ENCODE measurements at regions not wholly inside any gene's neighbourhood (a gene's known extent, or its start where the extent isn't known, plus 50 kb on each side); places are given as distances from the start of the nearest gene placed in this dataset.

- Histone ChIP-seq H3K27me3 (peaks cover 0 to 46% (median 5%) of the 10 kb centered on the region in 9 donors), H3K36me3 (no peaks in the 10 kb centered on the region), H3K4me1 (no peaks in the 10 kb centered on the region), H3K4me3 (no peak overlapping the region), H3K9me3 (no peaks in the 10 kb centered on the region), H3K27ac (no peak overlapping the region)
- intact Hi-C loops (cut with DNase I), result no loop called here
- no peak for TF ChIP-seq POLR2A (IDR thresholded peaks at IDR 0.05)
- 79 to 85% (median 80%) methylated on average over 13 of the region's 13 CpGs for WGBS, 4 donors
- DNase-seq (no peak), ATAC-seq (no peak)
Observed at GRCh38 chr19:28405346-28405742, 807.6 kb downstream of the UQCRFS1 start.

- H3K4me1 ChIP-seq, result no peaks in the 10 kb centered on the region
- ATAC-seq, result no peak
- no peak for TF ChIP-seq CTCF (IDR thresholded peaks at IDR 0.05)
- TF ChIP-seq POLR2A (IDR thresholded peaks at IDR 0.05), result no peak
- intact Hi-C loops (cut with DNase I), result no loop called here
- H3K4me3 ChIP-seq, result no peak overlapping the region
- H3K27ac ChIP-seq, result no peak overlapping the region
- 59 to 66% (median 61%) methylated on average over 4 of the region's 4 CpGs for WGBS, 4 donors
- H3K27me3 ChIP-seq, result peaks cover 0 to 46% (median 5%) of the 10 kb centered on the region in 9 donors
- H3K36me3 ChIP-seq, result no peaks in the 10 kb centered on the region
- no peaks in the 10 kb centered on the region for H3K9me3 ChIP-seq
- no peak for DNase-seq
Observed at GRCh38 chr19:28404472-28404871, 808.5 kb downstream of the UQCRFS1 start.

DNA sequence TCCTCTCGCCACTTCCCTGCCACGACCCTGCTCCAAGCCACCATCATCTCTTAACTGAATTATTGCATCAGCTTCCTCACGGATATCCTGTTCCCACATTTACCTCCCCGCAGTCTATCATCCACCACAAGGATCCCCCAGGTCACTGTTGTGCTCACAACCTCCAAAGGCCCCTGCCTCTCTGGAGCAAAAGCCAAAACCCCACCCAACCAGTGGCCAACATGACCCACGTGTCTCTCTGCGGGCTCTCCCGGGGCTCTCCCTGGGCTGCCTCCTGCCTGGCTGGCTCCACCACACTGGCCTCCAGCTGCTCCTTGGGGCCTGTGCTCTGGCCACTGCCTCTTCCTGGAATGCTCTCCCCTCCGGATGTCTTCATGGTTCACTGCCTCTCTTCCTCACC is 809.3 kb downstream of the UQCRFS1 start:
- Histone ChIP-seq H3K27me3 (peaks cover 0 to 46% (median 5%) of the 10 kb centered on the region in 9 donors), H3K36me3 (no peaks in the 10 kb centered on the region), H3K27ac (no peak overlapping the region), H3K4me1 (no peaks in the 10 kb centered on the region), H3K9me3 (no peaks in the 10 kb centered on the region), H3K4me3 (no peak overlapping the region)
- TF ChIP-seq CTCF (IDR thresholded peaks at IDR 0.05) (no peak), POLR2A (IDR thresholded peaks at IDR 0.05) (no peak)
- intact Hi-C loops (cut with DNase I), result no loop called here
- 55 to 68% (median 62%) methylated on average over 8 of the region's 8 CpGs for whole genome bisulfite sequencing, 4 donors
- DNase-seq (no peak), ATAC-seq (no peak)

GRCh38 chr19:28402701-28403290 is 810.2 kb downstream of the UQCRFS1 start:
- H3K4me1 ChIP-seq, result no peaks in the 10 kb centered on the region
- no peak overlapping the region for H3K27ac ChIP-seq
- no peak for TF ChIP-seq POLR2A (IDR thresholded peaks at IDR 0.05)
- H3K36me3 ChIP-seq, result no peaks in the 10 kb centered on the region
- intact Hi-C loops (cut with DNase I), result no loop called here
- DNase-seq (no peak), ATAC-seq (no peak)
- H3K27me3 ChIP-seq, result peaks cover 0 to 46% (median 5%) of the 10 kb centered on the region in 9 donors
- no peak overlapping the region for H3K4me3 ChIP-seq
- no peaks in the 10 kb centered on the region for H3K9me3 ChIP-seq
- 60 to 82% (median 70%) methylated on average over 13 of the region's 13 CpGs for WGBS, 4 donors

GRCh38 chr19:28401739-28402424 is 811.1 kb downstream of the UQCRFS1 start:
- H3K4me1 ChIP-seq, result no peaks in the 10 kb centered on the region
- intact Hi-C loops (cut with DNase I), result no loop called here
- H3K27me3 ChIP-seq, result peaks cover 0 to 44% (median 5%) of the 10 kb centered on the region in 9 donors
- no peak overlapping the region for H3K4me3 ChIP-seq
- DNase-seq, result no peak
- H3K36me3 ChIP-seq, result no peaks in the 10 kb centered on the region
- WGBS, 4 donors, result 41 to 62% (median 54%) methylated on average over 8 of the region's 8 CpGs
- no peak overlapping the region for H3K27ac ChIP-seq
- no peaks in the 10 kb centered on the region for H3K9me3 ChIP-seq
- no peak for TF ChIP-seq POLR2A (IDR thresholded peaks at IDR 0.05)
- no peak for TF ChIP-seq CTCF (IDR thresholded peaks at IDR 0.05)
- no peak for ATAC-seq

Data from heart left ventricle (tissue), 16 donors.